Esophagus muscularis mucosa (tissue), 4 donors: ENCODE measurements at regions not wholly inside any gene's neighbourhood (a gene's known extent, or its start where the extent isn't known, plus 50 kb on each side); places are given as distances from the start of the nearest gene placed in this dataset.

Experiments used
- DNase-seq: peaks from one replicate; pipeline ENCODE4 v3.0.0-alpha.2; 2017; ENCODE audit errors: extremely low spot score
- H3K27ac ChIP-seq, 4 donors: fragments of 200-600 bp; sonication (generic); replicated peaks in 1 of 4; 1 replicate in 3 of 4; 2 replicates in 1 of 4; pipeline ENCODE4 v1.5.1; 2016 to 2019; ENCODE audit warnings: mild to moderate bottlenecking in 1 of 4
- H3K27me3 ChIP-seq, 4 donors: fragments of 200-600 bp; sonication (generic); one replicate each; pipeline versions ENCODE4 v1.5.1 to v1.6.0; 2016 to 2019
- H3K36me3 ChIP-seq, 4 donors: fragments of 200-600 bp; sonication (generic); one replicate each; pipeline ENCODE4 v1.5.1; 2016 to 2019
- H3K4me1 ChIP-seq, 4 donors: fragments of 200-600 bp; sonication (generic); one replicate each; pipeline ENCODE4 v1.5.1; 2016 to 2019
- H3K4me3 ChIP-seq, 4 donors: fragments of 200-600 bp; sonication (generic); 1 replicate in 2 of 4; 2 replicates in 2 of 4; pipeline ENCODE4 v1.5.1; 2016 to 2019; ENCODE audit warnings: mild to moderate bottlenecking in 4 of 4, moderate library complexity in 1 of 4
- H3K9me3 ChIP-seq, 4 donors: fragments of 200-600 bp; sonication (generic); 1 replicate in 3 of 4; 2 replicates in 1 of 4; pipeline ENCODE4 v1.5.1; 2016 to 2019
- CTCF ChIP-seq, 3 experiments: fragments of 200-600 bp in 2 of 3; fragments of 450-650 bp in 1 of 3; sonication (generic) in 2 of 3; IDR thresholded peaks; one replicate each; pipeline ENCODE4 v1.5.1; 2017 to 2019; ENCODE audit warnings: antibody characterized with exemption in 3 of 3, mild to moderate bottlenecking in 2 of 3, moderate library complexity in 1 of 3
- EP300 ChIP-seq: sonication (generic); formaldehyde crosslinking; IDR thresholded peaks from one replicate; pipeline ENCODE4 v1.6.1; 2017; ENCODE audit warnings: antibody characterized with exemption
- POLR2A ChIP-seq: fragments of 450-650 bp; IDR thresholded peaks from one replicate; pipeline ENCODE4 v1.6.1; 2017; ENCODE audit warnings: antibody characterized with exemption, moderate library complexity, mild to moderate bottlenecking, low read depth
- POLR2AphosphoS5 ChIP-seq, 2 donors: sonication (generic); formaldehyde crosslinking; IDR thresholded peaks; one replicate each; pipeline ENCODE4 v1.6.1; 2017; ENCODE audit warnings: antibody characterized with exemption in 2 of 2
- WGBS: methylation state at CpG from one replicate; pipeline ENCODE4 v1.1.5; 2018; 5-methylcytosine and 5-hydroxymethylcytosine counted together
- intact Hi-C: fragments of 100-400 bp; cut with DNase I; formaldehyde crosslinking; loops from one replicate; pipeline ENCODE4 v1.15.1; 2023

GRCh38 chr7:17230099-17230807, 68.2 kb upstream of the AHR start:
- intact Hi-C loops, result no loop called here
- H3K9me3 ChIP-seq, result no peaks in the 10 kb centered on the region
- WGBS, result 79% methylated on average over 2 of the region's 2 CpGs
- no peak for DNase-seq
- no peak overlapping the region for H3K27ac ChIP-seq
- TF ChIP-seq EP300, result no peak
- TF ChIP-seq POLR2A, result no peak
- TF ChIP-seq POLR2AphosphoS5 (IDR thresholded peaks at IDR 0.05), result no peak
- no peak for TF ChIP-seq CTCF (IDR thresholded peaks at IDR 0.05)
- no peak overlapping the region for H3K4me3 ChIP-seq
- no peaks in the 10 kb centered on the region for H3K27me3 ChIP-seq
- no peaks in the 10 kb centered on the region for H3K36me3 ChIP-seq
- no peaks in the 10 kb centered on the region for H3K4me1 ChIP-seq

- DNase-seq, result no peak
- WGBS, result 70% methylated on average over 2 of the region's 2 CpGs
- no peak for TF ChIP-seq POLR2AphosphoS5 (IDR thresholded peaks at IDR 0.05)
- no peak for TF ChIP-seq CTCF (IDR thresholded peaks at IDR 0.05)
- no peak for TF ChIP-seq POLR2A
- no peak for TF ChIP-seq EP300
- Histone ChIP-seq H3K36me3 (no peaks in the 10 kb centered on the region), H3K27ac (peak overlapping the region in 2 of 4 donors; percentile 5 to 38), H3K9me3 (no peaks in the 10 kb centered on the region), H3K27me3 (no peaks in the 10 kb centered on the region), H3K4me3 (no peak overlapping the region), H3K4me1 (no peaks in the 10 kb centered on the region)
- intact Hi-C loops, result no loop called here
Observed at GRCh38 chr7:17233603-17234002, 64.8 kb upstream of the AHR start.

- intact Hi-C loops, result no loop called here
- peak overlapping the region in 2 of 4 donors; percentile 5 to 38 for H3K27ac ChIP-seq
- no peak for DNase-seq
- no peaks in the 10 kb centered on the region for H3K36me3 ChIP-seq
- no peaks in the 10 kb centered on the region for H3K27me3 ChIP-seq
- no peaks in the 10 kb centered on the region for H3K4me1 ChIP-seq
- WGBS, result 83% methylated on average over 2 of the region's 2 CpGs
- no peak overlapping the region for H3K4me3 ChIP-seq
- no peaks in the 10 kb centered on the region for H3K9me3 ChIP-seq
- TF ChIP-seq EP300 (no peak), CTCF (IDR thresholded peaks at IDR 0.05) (no peak), POLR2A (no peak), POLR2AphosphoS5 (IDR thresholded peaks at IDR 0.05) (no peak)
Observed at GRCh38 chr7:17234030-17234397, 64.4 kb upstream of the AHR start.

GRCh38 chr7:17234398-17235031, 63.9 kb upstream of the AHR start:
- Histone ChIP-seq H3K4me1 (no peaks in the 10 kb centered on the region), H3K27ac (peak overlapping the region in 2 of 4 donors; percentile 28 to 39), H3K36me3 (no peaks in the 10 kb centered on the region), H3K9me3 (no peaks in the 10 kb centered on the region), H3K4me3 (no peak overlapping the region), H3K27me3 (no peaks in the 10 kb centered on the region)
- no peak for DNase-seq
- intact Hi-C loops, result no loop called here
- TF ChIP-seq CTCF (IDR thresholded peaks at IDR 0.05) (no peak), POLR2AphosphoS5 (IDR thresholded peaks at IDR 0.05) (no peak), EP300 (no peak), POLR2A (no peak)
- WGBS, result 47% methylated on average over 10 of the region's 10 CpGs

GRCh38 chr7:17236171-17236570, 62.3 kb upstream of the AHR start:
- Histone ChIP-seq H3K4me1 (no peaks in the 10 kb centered on the region), H3K27me3 (no peaks in the 10 kb centered on the region), H3K9me3 (no peaks in the 10 kb centered on the region), H3K36me3 (no peaks in the 10 kb centered on the region), H3K4me3 (no peak overlapping the region), H3K27ac (no peak overlapping the region)
- intact Hi-C loops, result no loop called here
- TF ChIP-seq POLR2AphosphoS5 (IDR thresholded peaks at IDR 0.05) (no peak), EP300 (no peak), CTCF (IDR thresholded peaks at IDR 0.05) (no peak), POLR2A (no peak)
- DNase-seq, result no peak
- 89% methylated on average over 5 of the region's 5 CpGs for WGBS
